Transverse colon (tissue), 4 donors: ENCODE measurements at regions not wholly inside any gene's neighbourhood (a gene's known extent, or its start where the extent isn't known, plus 50 kb on each side); places are given as distances from the start of the nearest gene placed in this dataset.

Experiments
- CTCF ChIP-seq, 5 experiments: fragments of 200-600 bp in 3 of 5; fragments of 450-650 bp in 2 of 5; sonication (generic) in 3 of 5; IDR thresholded peaks; 1 replicate in 2 of 5; 2 replicates in 3 of 5; pipeline ENCODE4 v1.5.1; 2016 to 2017; ENCODE audit warnings: antibody characterized with exemption in 5 of 5, inconsistent platforms in 3 of 5, mild to moderate bottlenecking in 2 of 5, moderate library complexity in 1 of 5
- POLR2A ChIP-seq: fragments of 450-650 bp; IDR thresholded peaks from one replicate; pipeline ENCODE4 v1.6.1; 2016; ENCODE audit warnings: antibody characterized with exemption, mild to moderate bottlenecking, moderate library complexity
- POLR2AphosphoS5 ChIP-seq, 3 donors: sonication (generic); formaldehyde crosslinking; IDR thresholded peaks; one replicate each; pipeline ENCODE4 v1.6.1; 2016; ENCODE audit warnings: antibody characterized with exemption in 3 of 3

DNA sequence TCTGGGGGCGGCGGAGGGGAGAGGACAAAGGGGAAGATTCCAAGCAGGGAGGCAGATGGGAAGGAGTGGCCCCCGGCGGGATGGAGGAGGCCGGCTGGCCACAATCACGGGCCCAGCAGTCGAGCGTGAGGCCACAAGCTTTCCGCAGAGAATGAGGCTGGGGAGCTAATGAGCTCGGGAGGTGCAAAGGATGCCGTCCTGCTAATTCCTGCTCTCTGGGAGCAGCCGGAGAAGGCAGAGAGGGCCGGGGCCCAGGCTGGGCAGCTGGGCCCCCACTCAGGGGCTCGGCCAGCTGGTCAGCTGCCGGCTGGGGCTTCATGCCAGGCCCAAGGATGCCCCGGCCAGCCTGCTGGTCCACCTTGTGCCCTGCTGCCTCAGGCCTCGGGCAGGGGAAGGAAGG lies 98.1 kb upstream of the LHX5 start:
- no peak for TF ChIP-seq POLR2AphosphoS5 (IDR thresholded peaks at IDR 0.05)
- TF ChIP-seq POLR2A: no peak
- no peak for TF ChIP-seq CTCF (IDR thresholded peaks at IDR 0.05)
